ENCODE measurements at regions not wholly inside any gene's neighbourhood (a gene's known extent, or its start where the extent isn't known, plus 50 kb on each side); places are given as distances from the start of the nearest gene placed in this dataset.

DNA sequence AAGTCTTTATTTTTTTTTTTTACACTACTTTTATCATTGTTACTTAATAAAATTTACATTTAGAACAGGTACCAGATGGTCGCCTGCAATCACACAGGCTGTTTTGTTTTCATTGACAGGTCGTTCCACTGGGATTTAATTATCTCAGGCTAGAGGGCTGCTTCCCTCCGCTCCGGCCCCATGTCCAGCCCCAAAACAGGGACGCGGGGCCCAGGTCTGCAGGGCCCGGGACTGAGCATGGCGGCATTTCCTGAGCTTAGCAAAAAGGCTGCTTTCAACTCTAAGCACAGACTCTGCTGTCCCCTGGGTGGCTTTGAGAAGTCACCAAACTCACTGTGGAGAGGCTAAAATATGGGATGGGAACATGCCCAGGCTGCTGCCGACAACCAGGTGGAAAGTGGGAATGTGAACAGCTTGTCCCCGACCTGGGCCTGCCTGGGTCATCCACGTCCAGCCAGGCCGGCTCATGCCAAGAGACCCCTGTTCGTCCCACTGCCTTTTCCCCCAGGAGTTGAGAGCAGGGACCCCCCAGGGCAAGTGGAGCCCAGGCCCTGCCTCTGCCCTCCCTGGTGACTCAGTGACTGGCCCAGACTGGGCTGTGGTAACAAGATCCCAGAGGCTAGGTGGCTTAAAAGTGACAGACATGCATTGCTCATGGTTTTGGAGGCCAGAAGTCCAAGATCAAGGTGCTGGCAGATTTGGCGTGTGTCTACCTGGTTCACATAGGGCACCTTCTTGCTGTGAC is 150.0 kb downstream of the SHANK2 start (continued):
- TF ChIP-seq, protein P1, sequence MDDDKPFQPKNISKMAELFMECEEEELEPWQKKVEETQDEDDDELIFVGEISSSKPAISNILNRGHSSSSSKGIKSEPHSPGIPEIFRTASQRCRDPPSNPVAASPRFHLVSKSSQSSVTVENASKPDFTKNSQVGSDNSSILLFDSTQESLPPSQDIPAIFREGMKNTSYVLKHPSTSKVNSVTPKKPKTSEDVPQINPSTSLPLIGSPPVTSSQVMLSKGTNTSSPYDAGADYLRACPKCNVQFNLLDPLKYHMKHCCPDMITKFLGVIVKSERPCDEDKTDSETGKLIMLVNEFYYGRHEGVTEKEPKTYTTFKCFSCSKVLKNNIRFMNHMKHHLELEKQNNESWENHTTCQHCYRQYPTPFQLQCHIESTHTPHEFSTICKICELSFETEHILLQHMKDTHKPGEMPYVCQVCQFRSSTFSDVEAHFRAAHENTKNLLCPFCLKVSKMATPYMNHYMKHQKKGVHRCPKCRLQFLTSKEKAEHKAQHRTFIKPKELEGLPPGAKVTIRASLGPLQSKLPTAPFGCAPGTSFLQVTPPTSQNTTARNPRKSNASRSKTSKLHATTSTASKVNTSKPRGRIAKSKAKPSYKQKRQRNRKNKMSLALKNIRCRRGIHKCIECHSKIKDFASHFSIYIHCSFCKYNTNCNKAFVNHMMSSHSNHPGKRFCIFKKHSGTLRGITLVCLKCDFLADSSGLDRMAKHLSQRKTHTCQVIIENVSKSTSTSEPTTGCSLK (tag by site-specific recombination; IDR thresholded peaks at IDR 0.05) = no peak
- TF ChIP-seq KLF1 (tag by site-specific recombination; IDR thresholded peaks at IDR 0.05) (no peak), ZNF404 (tag by site-specific recombination; IDR thresholded peaks at IDR 0.05) (no peak), MZF1 (tag by site-specific recombination; IDR thresholded peaks at IDR 0.05; ENCODE audit: borderline replicate concordance) (no peak), HOXA7 (CRISPR knock-in tag; IDR thresholded peaks at IDR 0.05; ENCODE audit: borderline replicate concordance) (no peak), ZNF394 (tag by site-specific recombination; IDR thresholded peaks at IDR 0.05; ENCODE audit: borderline replicate concordance) (no peak), ZNF776 (tag by site-specific recombination; IDR thresholded peaks at IDR 0.05; ENCODE audit: borderline replicate concordance) (no peak), ZNF366 (tag by site-specific recombination; conservative IDR thresholded peaks at IDR 0.05) (no peak)
- TF ChIP-seq, protein P2, sequence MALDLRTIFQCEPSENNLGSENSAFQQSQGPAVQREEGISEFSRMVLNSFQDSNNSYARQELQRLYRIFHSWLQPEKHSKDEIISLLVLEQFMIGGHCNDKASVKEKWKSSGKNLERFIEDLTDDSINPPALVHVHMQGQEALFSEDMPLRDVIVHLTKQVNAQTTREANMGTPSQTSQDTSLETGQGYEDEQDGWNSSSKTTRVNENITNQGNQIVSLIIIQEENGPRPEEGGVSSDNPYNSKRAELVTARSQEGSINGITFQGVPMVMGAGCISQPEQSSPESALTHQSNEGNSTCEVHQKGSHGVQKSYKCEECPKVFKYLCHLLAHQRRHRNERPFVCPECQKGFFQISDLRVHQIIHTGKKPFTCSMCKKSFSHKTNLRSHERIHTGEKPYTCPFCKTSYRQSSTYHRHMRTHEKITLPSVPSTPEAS (tag by site-specific recombination; IDR thresholded peaks at IDR 0.05) = no peak
- TF ChIP-seq, protein P3, sequence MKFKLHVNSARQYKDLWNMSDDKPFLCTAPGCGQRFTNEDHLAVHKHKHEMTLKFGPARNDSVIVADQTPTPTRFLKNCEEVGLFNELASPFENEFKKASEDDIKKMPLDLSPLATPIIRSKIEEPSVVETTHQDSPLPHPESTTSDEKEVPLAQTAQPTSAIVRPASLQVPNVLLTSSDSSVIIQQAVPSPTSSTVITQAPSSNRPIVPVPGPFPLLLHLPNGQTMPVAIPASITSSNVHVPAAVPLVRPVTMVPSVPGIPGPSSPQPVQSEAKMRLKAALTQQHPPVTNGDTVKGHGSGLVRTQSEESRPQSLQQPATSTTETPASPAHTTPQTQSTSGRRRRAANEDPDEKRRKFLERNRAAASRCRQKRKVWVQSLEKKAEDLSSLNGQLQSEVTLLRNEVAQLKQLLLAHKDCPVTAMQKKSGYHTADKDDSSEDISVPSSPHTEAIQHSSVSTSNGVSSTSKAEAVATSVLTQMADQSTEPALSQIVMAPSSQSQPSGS (tag by site-specific recombination; IDR thresholded peaks at IDR 0.05; ENCODE audit: low read depth) = no peak
- TF ChIP-seq, protein P4, sequence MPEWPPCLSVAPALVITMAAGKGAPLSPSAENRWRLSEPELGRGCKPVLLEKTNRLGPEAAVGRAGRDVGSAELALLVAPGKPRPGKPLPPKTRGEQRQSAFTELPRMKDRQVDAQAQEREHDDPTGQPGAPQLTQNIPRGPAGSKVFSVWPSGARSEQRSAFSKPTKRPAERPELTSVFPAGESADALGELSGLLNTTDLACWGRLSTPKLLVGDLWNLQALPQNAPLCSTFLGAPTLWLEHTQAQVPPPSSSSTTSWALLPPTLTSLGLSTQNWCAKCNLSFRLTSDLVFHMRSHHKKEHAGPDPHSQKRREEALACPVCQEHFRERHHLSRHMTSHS (tag by site-specific recombination; IDR thresholded peaks at IDR 0.05) = no peak
- TF ChIP-seq, protein P5, sequence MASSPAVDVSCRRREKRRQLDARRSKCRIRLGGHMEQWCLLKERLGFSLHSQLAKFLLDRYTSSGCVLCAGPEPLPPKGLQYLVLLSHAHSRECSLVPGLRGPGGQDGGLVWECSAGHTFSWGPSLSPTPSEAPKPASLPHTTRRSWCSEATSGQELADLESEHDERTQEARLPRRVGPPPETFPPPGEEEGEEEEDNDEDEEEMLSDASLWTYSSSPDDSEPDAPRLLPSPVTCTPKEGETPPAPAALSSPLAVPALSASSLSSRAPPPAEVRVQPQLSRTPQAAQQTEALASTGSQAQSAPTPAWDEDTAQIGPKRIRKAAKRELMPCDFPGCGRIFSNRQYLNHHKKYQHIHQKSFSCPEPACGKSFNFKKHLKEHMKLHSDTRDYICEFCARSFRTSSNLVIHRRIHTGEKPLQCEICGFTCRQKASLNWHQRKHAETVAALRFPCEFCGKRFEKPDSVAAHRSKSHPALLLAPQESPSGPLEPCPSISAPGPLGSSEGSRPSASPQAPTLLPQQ (tag by site-specific recombination; IDR thresholded peaks at IDR 0.05) = no peak

DNA sequence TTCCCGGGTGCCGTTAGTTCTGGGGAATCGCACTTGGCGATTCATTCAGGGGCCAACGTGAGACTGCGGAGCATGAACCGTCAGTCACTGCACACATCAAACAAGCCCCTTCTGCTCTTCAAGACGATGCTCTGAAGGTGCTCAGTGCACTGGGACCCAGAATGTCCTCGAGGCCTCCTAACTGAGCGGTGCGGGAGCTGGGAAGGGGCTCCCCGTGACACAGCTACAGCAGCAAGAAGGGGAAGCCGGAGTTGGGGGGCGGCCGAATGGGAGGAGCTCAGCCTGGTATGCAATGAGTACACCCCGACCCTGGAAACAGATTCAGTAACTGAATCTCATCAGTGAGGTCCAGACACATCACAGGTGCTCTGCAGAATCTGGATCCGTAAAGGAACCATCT is 150.8 kb downstream of the SHANK2 start:
- POLR2A ChIA-PET = no interaction called here
- Histone ChIP-seq H3K4me1 (ENCODE audit: control insufficient read depth, insufficient read depth, low read length) (no peaks in the 10 kb centered on the region), H3K4me3 (ENCODE audit: low read depth, low read length) (no peak overlapping the region), H3K9me3 (ENCODE audit: control insufficient read depth, insufficient read depth, low read depth, low read length) (no peaks in the 10 kb centered on the region), H3K36me3 (ENCODE audit: control insufficient read depth in 2 of 2, insufficient read depth in 1 of 2, low read length in 2 of 2) (peaks cover 0 to 6% of the 10 kb centered on the region in 2 experiments; a peak in 1 of 3 replicates), H3K27ac (ENCODE audit: extremely low read depth, low read depth, low read length) (no peak overlapping the region)
- TF ChIP-seq KLF7 (tag by site-specific recombination; IDR thresholded peaks at IDR 0.05; ENCODE audit: borderline replicate concordance) = no peak
- CTCF ChIA-PET = no interaction called here

DNA sequence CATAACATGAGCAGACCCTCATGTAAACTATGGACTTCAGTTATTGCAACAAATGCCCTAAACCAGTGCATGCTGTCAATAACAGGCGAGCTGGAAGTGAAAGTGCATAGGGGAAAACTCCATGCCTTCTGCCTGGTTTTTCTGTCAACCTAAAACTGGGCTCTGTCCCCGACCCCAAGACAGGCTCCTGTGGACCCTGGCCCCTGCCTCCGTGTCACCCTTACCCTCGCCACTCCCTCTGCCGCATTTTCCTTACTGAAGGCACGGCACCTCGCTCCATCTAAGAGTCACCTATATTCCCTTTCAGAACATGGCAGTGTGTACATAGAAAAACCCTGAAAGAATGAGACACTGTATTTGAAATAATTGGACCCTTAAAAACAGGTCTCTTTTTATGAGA is 151.3 kb downstream of the SHANK2 start:
- TF ChIP-seq, protein P5 (tag by site-specific recombination; IDR thresholded peaks at IDR 0.05) = no peak
- TF ChIP-seq ZNF514 (tag by site-specific recombination; IDR thresholded peaks at IDR 0.05) = no peak
- TF ChIP-seq ZNF501 (tag by site-specific recombination; IDR thresholded peaks at IDR 0.05) = no peak
- no peak for TF ChIP-seq ZNF561 (tag by site-specific recombination; IDR thresholded peaks at IDR 0.05; ENCODE audit: borderline replicate concordance)
- TF ChIP-seq ZBTB8A (tag by site-specific recombination; IDR thresholded peaks at IDR 0.05) = no peak
- TF ChIP-seq, protein P6, sequence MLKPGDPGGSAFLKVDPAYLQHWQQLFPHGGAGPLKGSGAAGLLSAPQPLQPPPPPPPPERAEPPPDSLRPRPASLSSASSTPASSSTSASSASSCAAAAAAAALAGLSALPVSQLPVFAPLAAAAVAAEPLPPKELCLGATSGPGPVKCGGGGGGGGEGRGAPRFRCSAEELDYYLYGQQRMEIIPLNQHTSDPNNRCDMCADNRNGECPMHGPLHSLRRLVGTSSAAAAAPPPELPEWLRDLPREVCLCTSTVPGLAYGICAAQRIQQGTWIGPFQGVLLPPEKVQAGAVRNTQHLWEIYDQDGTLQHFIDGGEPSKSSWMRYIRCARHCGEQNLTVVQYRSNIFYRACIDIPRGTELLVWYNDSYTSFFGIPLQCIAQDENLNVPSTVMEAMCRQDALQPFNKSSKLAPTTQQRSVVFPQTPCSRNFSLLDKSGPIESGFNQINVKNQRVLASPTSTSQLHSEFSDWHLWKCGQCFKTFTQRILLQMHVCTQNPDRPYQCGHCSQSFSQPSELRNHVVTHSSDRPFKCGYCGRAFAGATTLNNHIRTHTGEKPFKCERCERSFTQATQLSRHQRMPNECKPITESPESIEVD (tag by site-specific recombination; IDR thresholded peaks at IDR 0.05) = no peak
- no peak for TF ChIP-seq HOXA7 (CRISPR knock-in tag; IDR thresholded peaks at IDR 0.05; ENCODE audit: borderline replicate concordance)
- no peak for TF ChIP-seq SP2 (tag by site-specific recombination; IDR thresholded peaks at IDR 0.05)
- TF ChIP-seq SP3 (tag by site-specific recombination; IDR thresholded peaks at IDR 0.05) = no peak
- ChIA-PET CTCF (no interaction called here), POLR2A (no interaction called here)
- H3K9me3 ChIP-seq (ENCODE audit: control insufficient read depth, insufficient read depth, low read depth, low read length) = no peaks in the 10 kb centered on the region
- peaks cover 0 to 6% of the 10 kb centered on the region in 2 experiments; a peak in 1 of 3 replicates for H3K36me3 ChIP-seq (ENCODE audit: control insufficient read depth in 2 of 2, insufficient read depth in 1 of 2, low read length in 2 of 2)
- H3K27ac ChIP-seq (ENCODE audit: extremely low read depth, low read depth, low read length) = no peak overlapping the region
- no peaks in the 10 kb centered on the region for H3K4me1 ChIP-seq (ENCODE audit: control insufficient read depth, insufficient read depth, low read length)
- H3K4me3 ChIP-seq (ENCODE audit: low read depth, low read length) = no peak overlapping the region

All from HEK293 (cell line).